Loucy (cell line): ENCODE measurements at regions not wholly inside any gene's neighbourhood (a gene's known extent, or its start where the extent isn't known, plus 50 kb on each side); places are given as distances from the start of the nearest gene placed in this dataset.
"Not testable (repeated sequence)": the region's sequence is repeated elsewhere in the genome, so short reads cannot be mapped to it uniquely, and the experiment has no call there.

Experiments
- H2AFZ ChIP-seq: fragments of 200-600 bp; sonication (generic); 2 replicates; pipeline ENCODE4 v1.6.0; 2016; ENCODE audit warnings: antibody characterized with exemption, mild to moderate bottlenecking, low read length, moderate library complexity
- H3F3A ChIP-seq: fragments of 200-600 bp; 2 replicates; pipeline ENCODE4 v1.6.0; 2016; ENCODE audit warnings: antibody characterized with exemption, low read depth, mild to moderate bottlenecking
- H3K27me3 ChIP-seq: fragments of 200-600 bp; sonication (generic); 2 replicates; pipeline ENCODE4 v1.6.1; 2014; ENCODE audit warnings: low read length, mild to moderate bottlenecking; ENCODE audit not compliant: insufficient read depth, poor library complexity, severe bottlenecking
- H3K36me3 ChIP-seq: fragments of 200-600 bp; sonication (generic); 2 replicates; pipeline ENCODE4 v1.6.1; 2016; ENCODE audit warnings: low read length; ENCODE audit not compliant: insufficient read depth
- H3K4me1 ChIP-seq: fragments of 200-600 bp; sonication (generic); 2 replicates; pipeline ENCODE4 v1.5.1; 2014; ENCODE audit warnings: low read length, mild to moderate bottlenecking; ENCODE audit not compliant: insufficient read depth, poor library complexity, severe bottlenecking
- H3K4me2 ChIP-seq: fragments of 200-600 bp; sonication (generic); 2 replicates; pipeline ENCODE4 v1.6.0; 2014; ENCODE audit warnings: antibody characterized with exemption, low read length, low read depth, mild to moderate bottlenecking; ENCODE audit not compliant: poor library complexity, severe bottlenecking
- H3K4me3 ChIP-seq: fragments of 200-600 bp; sonication (generic); 2 replicates; pipeline ENCODE4 v1.5.1; 2014; ENCODE audit warnings: low read length, mild to moderate bottlenecking, mixed read lengths; ENCODE audit not compliant: poor library complexity, severe bottlenecking
- H3K79me2 ChIP-seq: fragments of 200-600 bp; sonication (generic); 2 replicates; pipeline ENCODE4 v1.6.1; 2014; ENCODE audit warnings: low read length; ENCODE audit not compliant: insufficient read depth
- H3K9ac ChIP-seq: fragments of 200-600 bp; sonication (generic); 2 replicates; pipeline ENCODE4 v1.6.0; 2014; ENCODE audit warnings: mild to moderate bottlenecking, low read depth, low read length, moderate library complexity; ENCODE audit not compliant: poor library complexity, severe bottlenecking
- H3K9me2 ChIP-seq: fragments of 200-600 bp; sonication (generic); replicated peaks from 2 replicates; pipeline ENCODE4 v1.6.1; 2016; ENCODE audit warnings: low read depth, low read length, mixed read lengths
- H3K9me3 ChIP-seq: fragments of 200-600 bp; sonication (generic); 2 replicates; pipeline ENCODE4 v1.6.1; 2014; ENCODE audit warnings: mild to moderate bottlenecking, antibody characterized with exemption, low read length, low read depth; ENCODE audit not compliant: insufficient read depth
- H4K20me1 ChIP-seq: fragments of 200-600 bp; sonication (generic); 2 replicates; pipeline ENCODE4 v1.6.0; 2014; ENCODE audit warnings: antibody characterized with exemption, low read length, mild to moderate bottlenecking; ENCODE audit not compliant: insufficient read depth, poor library complexity, severe bottlenecking
- EZH2phosphoT487 ChIP-seq: fragments of 200-600 bp; IDR thresholded peaks from 2 replicates; pipeline ENCODE4 v1.6.1; 2018; ENCODE audit warnings: antibody characterized with exemption, mild to moderate bottlenecking, moderate library complexity, borderline replicate concordance
- TF ChIP-seq, protein P1 (sequence below): fragments of 200-600 bp; sonication (generic); conservative IDR thresholded peaks from 2 replicates; pipeline ENCODE4 v1.5.1; 2014; ENCODE audit warnings: mild to moderate bottlenecking, antibody characterized with exemption, low read length

DNA sequence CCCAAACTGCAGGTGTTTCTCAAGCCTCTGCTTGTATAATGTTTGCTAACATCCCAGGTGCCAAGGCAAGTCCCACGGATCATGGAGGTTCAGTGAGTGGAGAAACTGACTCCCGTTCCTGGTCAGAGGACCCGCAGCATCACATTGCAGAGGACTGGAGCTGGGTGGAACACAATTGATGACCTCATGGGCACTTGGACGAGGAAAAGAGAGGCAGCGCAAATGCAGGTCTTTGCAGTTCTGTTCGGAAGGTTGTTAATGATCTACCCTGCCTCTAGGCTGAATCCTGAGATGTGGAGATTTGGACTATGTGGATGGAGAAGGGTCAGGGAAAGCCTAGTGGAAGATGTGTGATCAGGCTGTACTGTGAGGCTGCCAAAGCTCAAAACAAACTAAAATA, 192.9 kb downstream of the DUSP10 start:
- H3F3A ChIP-seq, result no peaks in the 10 kb centered on the region
- no peaks in the 10 kb centered on the region for H3K79me2 ChIP-seq
- no peaks in the 10 kb centered on the region for H3K36me3 ChIP-seq
- TF ChIP-seq, protein P1, sequence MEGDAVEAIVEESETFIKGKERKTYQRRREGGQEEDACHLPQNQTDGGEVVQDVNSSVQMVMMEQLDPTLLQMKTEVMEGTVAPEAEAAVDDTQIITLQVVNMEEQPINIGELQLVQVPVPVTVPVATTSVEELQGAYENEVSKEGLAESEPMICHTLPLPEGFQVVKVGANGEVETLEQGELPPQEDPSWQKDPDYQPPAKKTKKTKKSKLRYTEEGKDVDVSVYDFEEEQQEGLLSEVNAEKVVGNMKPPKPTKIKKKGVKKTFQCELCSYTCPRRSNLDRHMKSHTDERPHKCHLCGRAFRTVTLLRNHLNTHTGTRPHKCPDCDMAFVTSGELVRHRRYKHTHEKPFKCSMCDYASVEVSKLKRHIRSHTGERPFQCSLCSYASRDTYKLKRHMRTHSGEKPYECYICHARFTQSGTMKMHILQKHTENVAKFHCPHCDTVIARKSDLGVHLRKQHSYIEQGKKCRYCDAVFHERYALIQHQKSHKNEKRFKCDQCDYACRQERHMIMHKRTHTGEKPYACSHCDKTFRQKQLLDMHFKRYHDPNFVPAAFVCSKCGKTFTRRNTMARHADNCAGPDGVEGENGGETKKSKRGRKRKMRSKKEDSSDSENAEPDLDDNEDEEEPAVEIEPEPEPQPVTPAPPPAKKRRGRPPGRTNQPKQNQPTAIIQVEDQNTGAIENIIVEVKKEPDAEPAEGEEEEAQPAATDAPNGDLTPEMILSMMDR, result no peak
- H2AFZ ChIP-seq, result 0 out of 2 replicates have a peak overlapping the region, but pooled peaks have one; percentile 24
- H3K9ac ChIP-seq, result no peak overlapping the region
- no peak overlapping the region for H3K4me2 ChIP-seq
- H3K9me3 ChIP-seq, result no peaks in the 10 kb centered on the region
- H3K4me3 ChIP-seq, result no peak overlapping the region
- no peaks in the 10 kb centered on the region for H3K9me2 ChIP-seq
- H3K27me3 ChIP-seq, result no peaks in the 10 kb centered on the region
- no peaks in the 10 kb centered on the region for H4K20me1 ChIP-seq
- peaks cover 13% of the 10 kb centered on the region for H3K4me1 ChIP-seq

- Histone ChIP-seq H3K9me3 (no peaks in the 10 kb centered on the region), H3F3A (no peaks in the 10 kb centered on the region), H3K4me1 (peaks cover 10% of the 10 kb centered on the region), H3K4me3 (no peak overlapping the region), H3K9ac (no peak overlapping the region), H2AFZ (no peak overlapping the region), H3K79me2 (no peaks in the 10 kb centered on the region), H4K20me1 (no peaks in the 10 kb centered on the region), H3K4me2 (no peak overlapping the region), H3K9me2 (no peaks in the 10 kb centered on the region), H3K27me3 (no peaks in the 10 kb centered on the region), H3K36me3 (no peaks in the 10 kb centered on the region)
- no peak for TF ChIP-seq EZH2phosphoT487
- TF ChIP-seq, protein P1, result no peak
Measured at GRCh38 chr1:221549815-221550214, 192.1 kb downstream of the DUSP10 start.

DNA sequence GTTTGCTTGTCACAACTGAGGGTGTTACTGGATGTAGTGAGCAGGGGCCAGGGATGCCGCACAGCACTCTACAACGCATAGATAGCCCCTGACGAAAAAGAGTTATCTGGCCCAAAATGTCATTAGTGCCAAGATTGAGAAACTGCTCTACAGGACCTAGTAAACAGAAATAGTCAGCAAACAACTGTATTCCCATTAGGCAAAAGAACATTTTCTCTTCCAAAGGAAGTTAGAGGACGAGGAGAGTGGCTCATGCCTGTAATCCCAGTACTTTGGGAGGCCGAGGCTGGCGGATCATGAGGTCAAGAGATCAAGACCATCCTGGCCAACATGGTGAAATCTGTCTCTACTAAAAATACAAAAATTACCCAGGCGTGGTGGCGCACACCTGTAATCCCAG, 189.1 kb downstream of the DUSP10 start:
- not testable (repeated sequence) for H2AFZ ChIP-seq

DNA sequence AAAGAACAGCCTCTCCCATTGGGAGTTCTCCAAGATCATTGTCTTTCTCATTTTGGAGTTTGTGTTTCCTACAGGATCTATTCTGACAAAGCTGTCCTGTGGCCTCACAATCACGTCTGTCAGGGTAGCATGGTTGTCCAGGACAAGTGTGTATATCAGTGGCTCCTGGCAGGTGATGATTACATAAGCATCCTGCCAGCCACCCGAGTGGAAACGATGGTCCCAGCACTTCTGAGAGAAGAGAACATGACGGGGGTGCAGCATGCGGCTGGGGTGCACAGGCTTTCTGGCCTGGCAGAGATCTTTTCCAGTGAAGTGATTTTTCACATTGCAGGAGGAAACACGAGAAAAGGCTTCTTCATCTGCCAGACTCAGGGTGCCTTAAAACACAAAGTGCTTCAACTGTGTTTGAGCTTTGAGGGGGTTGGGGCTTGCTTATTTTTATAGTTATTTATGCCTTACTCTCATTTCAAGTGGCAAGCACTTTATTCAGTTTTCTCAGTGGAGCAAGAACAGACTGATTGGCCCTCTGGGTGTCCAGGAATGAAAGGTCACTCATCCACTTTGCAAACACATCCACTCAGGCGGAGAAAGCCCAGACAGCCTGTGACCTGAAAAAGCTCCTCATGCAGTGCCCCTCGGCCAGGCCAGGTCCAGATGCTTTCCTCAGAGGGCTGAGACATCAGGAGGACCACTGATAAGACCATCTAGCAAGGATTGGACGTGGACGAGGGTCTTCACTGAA, 186.0 kb downstream of the DUSP10 start:
- Histone ChIP-seq H2AFZ (no peak overlapping the region), H3K9me2 (no peaks in the 10 kb centered on the region), H3K9me3 (no peaks in the 10 kb centered on the region), H3K79me2 (no peaks in the 10 kb centered on the region), H3K9ac (no peak overlapping the region), H3K27me3 (no peaks in the 10 kb centered on the region), H3K4me1 (no peaks in the 10 kb centered on the region), H3K36me3 (no peaks in the 10 kb centered on the region), H3F3A (no peaks in the 10 kb centered on the region), H3K4me3 (no peak overlapping the region), H4K20me1 (no peaks in the 10 kb centered on the region), H3K4me2 (no peak overlapping the region)
- no peak for TF ChIP-seq EZH2phosphoT487
- TF ChIP-seq, protein P1, result no peak

More for the DNA sequence above, 189.1 kb downstream of the DUSP10 start:
- H3K4me2 ChIP-seq, H4K20me1 ChIP-seq, H3K27me3 ChIP-seq, H3K4me3 ChIP-seq, H3F3A ChIP-seq, H3K36me3 ChIP-seq, H3K9ac ChIP-seq, H3K79me2 ChIP-seq, H3K9me3 ChIP-seq, H3K9me2 ChIP-seq, H3K4me1 ChIP-seq: not testable (repeated sequence)
